Fibroblast of villous mesenchyme (primary cell): ENCODE measurements at regions not wholly inside any gene's neighbourhood (a gene's known extent, or its start where the extent isn't known, plus 50 kb on each side); places are given as distances from the start of the nearest gene placed in this dataset.

ENCODE experiments used
- DNase-seq: peaks from one replicate; pipeline ENCODE4 v3.0.0-alpha.2; 2010; ENCODE audit warnings: low read depth
- H3K4me3 ChIP-seq: 2 replicates; pipeline ENCODE4 v1.5.1; 2011; ENCODE audit warnings: low read depth, mild to moderate bottlenecking, low read length
- CTCF ChIP-seq: IDR thresholded peaks from 2 replicates; pipeline ENCODE4 v1.5.1; 2012; ENCODE audit warnings: low read depth, mild to moderate bottlenecking, low read length; ENCODE audit not compliant: insufficient read depth

- TF ChIP-seq CTCF, result no peak
- DNase-seq, result no peak
- no peak overlapping the region for H3K4me3 ChIP-seq
Observed at GRCh38 chr9:18032636-18033035, 441.3 kb upstream of the ADAMTSL1 start.

GRCh38 chr9:18036422-18037187 lies 437.3 kb upstream of the ADAMTSL1 start:
- no peak for TF ChIP-seq CTCF
- DNase-seq, result no peak
- no peak overlapping the region for H3K4me3 ChIP-seq

GRCh38 chr9:18037981-18038380 lies 436.0 kb upstream of the ADAMTSL1 start:
- H3K4me3 ChIP-seq, result no peak overlapping the region
- TF ChIP-seq CTCF, result no peak
- no peak for DNase-seq

GRCh38 chr9:18040327-18040726 lies 433.6 kb upstream of the ADAMTSL1 start:
- no peak for TF ChIP-seq CTCF

GRCh38 chr9:18043978-18044377 lies 430.0 kb upstream of the ADAMTSL1 start:
- DNase-seq, result no peak
- TF ChIP-seq CTCF, result no peak
- H3K4me3 ChIP-seq, result no peak overlapping the region

More at GRCh38 chr9:18040327-18040726, 433.6 kb upstream of the ADAMTSL1 start:
- no peak overlapping the region for H3K4me3 ChIP-seq
- DNase-seq, result no peak

- no peak overlapping the region for H3K4me3 ChIP-seq
- no peak for DNase-seq
- TF ChIP-seq CTCF, result no peak
Observed at GRCh38 chr9:18045326-18045725, 428.6 kb upstream of the ADAMTSL1 start.

- TF ChIP-seq CTCF, result no peak
- no peak for DNase-seq
- H3K4me3 ChIP-seq, result no peak overlapping the region
Observed at GRCh38 chr9:18046068-18046467, 427.9 kb upstream of the ADAMTSL1 start.
